ENCODE measurements at regions not wholly inside any gene's neighbourhood (a gene's known extent, or its start where the extent isn't known, plus 50 kb on each side); places are given as distances from the start of the nearest gene placed in this dataset.

- no peak for TF ChIP-seq CTCF (IDR thresholded peaks at IDR 0.05)
- no peak for TF ChIP-seq POLR2A (IDR thresholded peaks at IDR 0.05)
Measured at GRCh38 chr17:65371702-65372101, 189.7 kb downstream of the AXIN2 start.

All from right lobe of liver (tissue), 4 donors.